Stimulated activated CD4-positive, alpha-beta T cell treated with anti-CD3 and anti-CD28 coated beads, TNF-alpha, amount 100 ng/mL, for 48 hours (primary cell): ENCODE measurements at regions not wholly inside any gene's neighbourhood (a gene's known extent, or its start where the extent isn't known, plus 50 kb on each side); places are given as distances from the start of the nearest gene placed in this dataset.

Experiments
- DNase-seq, 3 donors: peaks; one replicate each; pipeline ENCODE4 v3.0.0-alpha.2; 2020; ENCODE audit warnings: low read depth in 3 of 3

DNA sequence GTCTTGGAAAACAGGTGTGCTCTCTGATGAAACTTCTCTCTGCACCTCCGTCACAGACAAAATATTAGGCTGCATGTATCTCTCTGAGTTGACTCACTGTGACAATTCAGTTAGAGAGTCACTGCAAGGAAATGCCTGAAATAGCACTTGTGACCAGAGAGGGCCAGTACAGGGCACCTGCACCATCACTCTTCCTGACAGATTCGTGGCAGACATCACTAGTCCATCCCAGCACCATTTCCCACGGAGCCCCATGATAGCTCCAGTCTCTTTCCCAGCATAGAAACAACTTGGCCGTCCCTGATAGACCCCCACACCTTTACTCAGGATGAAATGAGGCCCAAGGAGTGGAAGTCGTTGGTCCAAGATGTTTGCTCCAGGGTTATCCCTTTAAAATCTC, 73.3 kb upstream of the ISX start:
- no peak for DNase-seq

DNA sequence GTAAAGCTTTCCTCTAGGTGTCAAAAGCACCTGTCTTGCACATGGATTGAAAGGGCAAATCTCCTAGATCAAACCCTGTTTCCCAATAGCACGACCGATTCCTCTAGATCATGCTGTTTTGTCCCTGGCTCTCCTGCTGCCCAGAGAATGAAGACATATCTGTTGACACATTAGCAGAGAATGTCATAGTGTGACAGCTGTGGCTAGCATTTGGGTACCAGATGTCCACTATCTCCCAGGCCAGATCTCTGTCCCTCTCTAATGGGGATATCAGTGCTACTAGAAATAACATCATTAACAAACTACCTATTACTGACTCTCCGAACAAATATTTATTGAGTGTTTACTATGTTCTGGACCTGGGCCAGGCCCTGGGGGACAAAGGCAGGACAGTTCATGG, 72.4 kb upstream of the ISX start:
- no peak for DNase-seq

DNA sequence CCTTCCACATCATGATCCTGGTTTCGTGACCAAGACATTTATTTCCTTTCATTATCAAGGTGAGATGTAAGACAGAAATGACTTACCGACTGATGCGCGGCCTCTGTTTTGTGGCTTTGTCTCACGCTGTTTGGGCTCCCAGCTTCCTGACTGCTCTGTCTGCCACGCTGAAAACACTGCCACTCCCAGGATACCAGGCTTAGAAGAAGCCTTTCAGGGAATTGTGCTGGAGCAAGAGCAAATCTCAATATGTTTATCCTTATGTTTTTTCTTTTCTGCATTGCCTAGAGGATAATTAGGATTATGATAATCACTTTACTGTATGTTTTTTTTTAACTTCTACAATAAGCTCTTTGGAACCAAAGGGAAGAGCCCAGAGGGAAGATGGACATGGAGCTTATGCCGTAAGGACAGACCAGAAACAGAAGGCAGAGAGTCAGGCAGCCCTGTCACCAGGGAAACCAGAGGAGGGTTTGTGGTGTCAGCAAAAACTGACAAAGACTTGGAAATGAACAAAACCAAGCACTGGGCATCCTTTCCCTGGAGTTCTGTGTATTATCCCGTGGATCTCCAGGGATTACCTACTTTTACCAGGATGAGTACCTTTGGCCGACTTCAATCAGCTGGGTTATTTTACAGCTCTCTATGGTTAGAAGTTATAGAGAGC, 68.2 kb upstream of the ISX start:
- DNase-seq: no peak

DNA sequence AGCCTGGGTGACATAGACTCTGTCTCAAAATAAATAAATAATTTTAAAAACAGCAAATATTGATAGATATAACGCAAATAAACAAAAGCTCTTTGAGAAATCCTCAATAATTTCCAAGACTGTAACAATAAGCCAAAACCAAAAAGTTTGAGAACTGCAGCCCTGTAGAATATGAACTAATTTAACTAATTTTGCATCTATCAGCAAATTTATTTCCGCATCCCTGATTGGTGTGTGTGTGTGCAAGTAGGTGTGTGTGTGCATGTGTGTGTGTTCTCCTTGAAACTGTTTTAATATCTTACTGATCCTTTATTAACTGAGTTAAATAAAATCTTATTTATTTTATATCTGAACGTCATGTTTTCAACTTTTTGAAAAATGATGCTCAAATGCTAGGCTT, 67.0 kb upstream of the ISX start:
- DNase-seq: no peak

DNA sequence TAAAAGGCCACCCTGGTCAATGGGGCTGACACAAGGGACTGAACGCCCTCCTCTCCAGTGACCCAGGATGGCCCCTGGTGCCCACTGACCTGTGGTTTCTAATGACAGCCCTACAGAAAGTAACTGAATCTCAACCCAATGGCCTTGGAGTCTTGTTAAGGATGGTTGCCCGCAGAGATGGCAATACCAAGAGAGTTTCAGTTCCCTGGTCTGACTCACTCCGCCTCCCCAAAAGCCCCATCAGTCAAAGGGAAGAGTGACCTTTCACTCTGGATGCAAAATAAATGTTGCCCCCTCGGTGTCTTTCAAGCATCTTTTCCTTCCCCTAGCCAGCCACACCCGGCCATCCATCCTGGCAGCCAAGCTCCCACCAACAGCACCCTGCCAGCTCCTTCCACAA, 57.7 kb upstream of the ISX start:
- no peak for DNase-seq

DNA sequence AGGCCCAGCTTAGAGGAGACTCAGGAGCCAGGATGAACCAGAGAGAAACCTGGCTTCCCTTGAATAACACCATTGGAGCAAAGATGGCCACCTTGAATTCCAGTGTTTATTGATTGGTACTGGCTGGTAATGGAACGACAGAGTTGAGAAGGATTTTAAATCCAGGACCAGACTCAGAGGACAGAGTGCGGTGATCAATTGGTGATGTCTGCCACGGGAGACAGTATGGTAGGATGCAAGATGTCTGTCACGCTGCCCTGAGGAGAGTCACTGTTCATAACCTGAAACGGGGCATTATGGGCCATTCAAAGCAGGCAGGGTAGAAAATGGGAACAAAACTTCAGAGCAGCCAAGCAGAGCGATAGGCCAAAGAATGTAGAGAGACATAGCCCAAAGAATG, 55.4 kb upstream of the ISX start:
- DNase-seq: no peak

DNA sequence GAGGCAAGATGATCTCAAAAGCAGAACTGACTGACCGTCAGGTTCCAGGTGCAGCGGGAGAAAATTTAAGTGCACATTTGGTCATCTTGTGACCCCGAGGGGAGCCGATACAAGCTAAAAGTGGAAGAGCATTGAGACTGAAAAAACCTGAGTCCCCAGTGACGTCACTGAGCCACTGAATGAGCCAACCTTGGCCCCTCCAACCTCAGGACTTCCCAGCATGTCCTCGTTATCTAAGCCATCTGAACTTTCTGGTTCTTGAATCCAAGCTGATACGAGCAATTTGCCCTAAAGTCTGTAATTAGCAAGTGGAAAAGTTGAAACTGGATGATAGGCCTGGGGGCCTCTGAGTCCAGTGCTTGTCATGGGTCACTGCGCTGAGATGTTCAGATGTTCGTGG, 51.1 kb upstream of the ISX start:
- DNase-seq: no peak
